Lower lobe of right lung (tissue), 2 donors: ENCODE measurements at regions not wholly inside any gene's neighbourhood (a gene's known extent, or its start where the extent isn't known, plus 50 kb on each side); places are given as distances from the start of the nearest gene placed in this dataset.

Experiments
- ATAC-seq, 2 donors: fragments of 200-7000 bp; cut with Tn5 transposase; one replicate each; pipeline ENCODE4 v1.9.1; 2020 to 2022; ENCODE audit warnings: mild to moderate bottlenecking in 2 of 2, moderate library complexity in 2 of 2
- DNase-seq: peaks from one replicate; pipeline ENCODE4 v3.0.0-alpha.2; 2020
- H3K27ac ChIP-seq: fragments of 200-600 bp; one replicate; pipeline ENCODE4 v1.8.0; 2022
- H3K27me3 ChIP-seq: fragments of 200-600 bp; one replicate; pipeline ENCODE4 v1.8.0; 2022; ENCODE audit warnings: low read depth
- H3K36me3 ChIP-seq: fragments of 200-600 bp; one replicate; pipeline ENCODE4 v1.8.0; 2022; ENCODE audit warnings: mild to moderate bottlenecking
- H3K4me1 ChIP-seq: fragments of 200-600 bp; one replicate; pipeline ENCODE4 v1.8.0; 2022
- H3K4me3 ChIP-seq: fragments of 200-600 bp; one replicate; pipeline ENCODE4 v1.8.0; 2022; ENCODE audit warnings: mild to moderate bottlenecking
- H3K9me3 ChIP-seq: fragments of 200-600 bp; one replicate; pipeline ENCODE4 v1.8.0; 2022
- intact Hi-C: fragments of 100-400 bp; cut with DNase I; formaldehyde crosslinking; loops from one replicate; pipeline ENCODE4 v1.11.0; 2022
- TF ChIP-seq, protein P1 (sequence below): fragments of 200-600 bp; IDR thresholded peaks from one replicate; pipeline ENCODE4 v1.8.0; 2022; ENCODE audit warnings: antibody characterized with exemption, mild to moderate bottlenecking
- donor health status: DM: no; HTN: yes; CAD: no; lungs with severe emphysema.

DNA sequence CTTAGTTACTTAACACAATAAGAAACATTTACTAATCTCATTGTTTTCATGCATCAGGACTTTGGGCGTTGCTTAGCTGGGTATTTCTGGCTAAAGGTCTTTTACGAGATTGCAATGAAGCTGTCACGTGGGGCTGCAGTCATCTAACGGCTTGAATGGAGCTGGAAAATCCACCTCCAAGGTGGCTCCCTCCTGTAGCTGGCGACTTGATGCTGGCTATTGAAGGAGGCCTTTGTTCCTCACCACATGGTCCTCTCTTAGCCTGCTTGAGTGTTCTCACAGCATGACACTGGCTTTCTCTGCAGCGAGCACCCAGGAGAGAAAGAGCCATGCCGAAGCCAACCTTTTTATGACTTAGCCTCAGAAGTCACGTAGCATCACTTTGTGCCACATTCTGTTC is 92.0 kb downstream of the NHLRC3 start:
- no peaks in the 10 kb centered on the region for H3K27me3 ChIP-seq
- no peaks in the 10 kb centered on the region for H3K36me3 ChIP-seq
- no peak overlapping the region for H3K4me3 ChIP-seq
- intact Hi-C loops = no loop called here
- no peaks in the 10 kb centered on the region for H3K4me1 ChIP-seq
- DNase-seq (no peak), ATAC-seq (no peak)
- no peak overlapping the region for H3K27ac ChIP-seq
- no peaks in the 10 kb centered on the region for H3K9me3 ChIP-seq
- TF ChIP-seq, protein P1, sequence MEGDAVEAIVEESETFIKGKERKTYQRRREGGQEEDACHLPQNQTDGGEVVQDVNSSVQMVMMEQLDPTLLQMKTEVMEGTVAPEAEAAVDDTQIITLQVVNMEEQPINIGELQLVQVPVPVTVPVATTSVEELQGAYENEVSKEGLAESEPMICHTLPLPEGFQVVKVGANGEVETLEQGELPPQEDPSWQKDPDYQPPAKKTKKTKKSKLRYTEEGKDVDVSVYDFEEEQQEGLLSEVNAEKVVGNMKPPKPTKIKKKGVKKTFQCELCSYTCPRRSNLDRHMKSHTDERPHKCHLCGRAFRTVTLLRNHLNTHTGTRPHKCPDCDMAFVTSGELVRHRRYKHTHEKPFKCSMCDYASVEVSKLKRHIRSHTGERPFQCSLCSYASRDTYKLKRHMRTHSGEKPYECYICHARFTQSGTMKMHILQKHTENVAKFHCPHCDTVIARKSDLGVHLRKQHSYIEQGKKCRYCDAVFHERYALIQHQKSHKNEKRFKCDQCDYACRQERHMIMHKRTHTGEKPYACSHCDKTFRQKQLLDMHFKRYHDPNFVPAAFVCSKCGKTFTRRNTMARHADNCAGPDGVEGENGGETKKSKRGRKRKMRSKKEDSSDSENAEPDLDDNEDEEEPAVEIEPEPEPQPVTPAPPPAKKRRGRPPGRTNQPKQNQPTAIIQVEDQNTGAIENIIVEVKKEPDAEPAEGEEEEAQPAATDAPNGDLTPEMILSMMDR = no peak

DNA sequence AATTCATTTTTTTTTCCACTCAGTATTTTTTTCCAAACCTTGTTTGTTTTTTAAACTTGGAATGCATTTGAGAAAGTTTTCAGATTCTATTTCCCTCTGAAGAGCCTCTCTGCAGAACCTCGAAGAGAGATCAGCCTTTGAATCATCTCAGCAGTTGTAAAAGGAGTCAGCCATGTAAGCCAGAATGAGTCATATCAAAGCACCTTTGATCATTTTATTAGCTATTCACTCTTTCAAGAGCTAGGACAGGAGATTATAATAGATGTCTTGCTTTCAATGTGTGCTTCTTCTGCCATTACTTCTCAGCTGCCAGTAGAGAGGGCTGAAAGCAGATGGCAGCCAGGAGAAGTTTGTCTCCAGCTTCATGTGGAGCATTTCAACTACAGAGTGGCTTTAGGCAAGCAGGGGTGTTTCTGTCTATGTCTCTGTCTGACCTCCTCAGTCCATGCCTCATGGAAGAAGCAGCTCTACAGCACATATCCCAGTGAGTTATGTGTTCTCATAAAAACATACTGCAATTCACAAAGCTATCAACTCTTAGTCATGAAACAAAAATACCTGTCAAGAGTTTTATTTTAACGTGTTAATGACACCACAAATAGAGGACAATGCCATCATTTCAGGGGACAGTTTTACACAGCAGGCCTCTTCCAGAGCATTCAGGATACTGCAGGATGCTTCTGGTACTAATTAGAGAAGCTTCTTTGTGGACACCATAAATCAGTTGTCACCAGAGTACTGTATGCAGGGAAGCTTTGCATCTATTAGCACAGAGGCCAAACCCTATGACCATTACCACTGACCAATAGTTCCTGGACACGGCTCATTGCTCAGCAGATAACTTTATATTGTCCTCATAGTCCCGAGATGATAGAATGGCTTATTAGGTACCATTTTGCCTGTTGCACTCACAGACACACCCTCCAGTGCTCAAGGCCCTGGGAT is 94.3 kb downstream of the NHLRC3 start:
- DNase-seq (no peak), ATAC-seq (no peak)
- Histone ChIP-seq H3K36me3 (no peaks in the 10 kb centered on the region), H3K27ac (no peak overlapping the region), H3K4me1 (no peaks in the 10 kb centered on the region), H3K9me3 (no peaks in the 10 kb centered on the region), H3K4me3 (no peak overlapping the region), H3K27me3 (no peaks in the 10 kb centered on the region)
- TF ChIP-seq, protein P1 = no peak
- intact Hi-C loops = no loop called here

DNA sequence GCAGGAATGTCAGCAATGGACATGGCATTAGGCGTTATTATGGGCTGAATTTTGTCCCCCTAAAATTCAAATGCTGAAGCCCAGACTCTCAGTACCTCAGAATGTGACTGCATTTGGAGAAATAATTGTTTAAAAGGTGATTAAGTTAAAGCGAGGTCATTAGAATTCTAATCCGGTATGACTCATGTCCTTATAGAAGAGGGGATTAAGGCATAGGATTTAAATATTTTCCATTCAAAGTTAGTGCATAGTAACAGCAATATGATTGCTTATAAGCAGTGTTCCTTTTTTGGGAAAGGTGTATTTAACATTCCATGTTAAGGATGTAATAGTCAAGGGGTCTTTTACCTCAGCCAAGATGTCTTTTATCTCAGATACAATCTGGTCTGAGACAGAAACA is 95.5 kb downstream of the NHLRC3 start:
- H3K4me3 ChIP-seq = no peak overlapping the region
- ATAC-seq = no peak
- DNase-seq = no peak

GRCh38 chr13:39134574-39134973 is 96.3 kb downstream of the NHLRC3 start:
- TF ChIP-seq, protein P1 = no peak
- H3K36me3 ChIP-seq = no peaks in the 10 kb centered on the region
- no peak overlapping the region for H3K27ac ChIP-seq
- no peaks in the 10 kb centered on the region for H3K9me3 ChIP-seq
- intact Hi-C loops = no loop called here
- ATAC-seq (no peak), DNase-seq (no peak)
- H3K4me3 ChIP-seq = no peak overlapping the region
- H3K27me3 ChIP-seq = no peaks in the 10 kb centered on the region
- H3K4me1 ChIP-seq = no peaks in the 10 kb centered on the region

More for the DNA sequence above, 95.5 kb downstream of the NHLRC3 start:
- Histone ChIP-seq H3K4me1 (no peaks in the 10 kb centered on the region), H3K27ac (no peak overlapping the region), H3K9me3 (no peaks in the 10 kb centered on the region), H3K36me3 (no peaks in the 10 kb centered on the region), H3K27me3 (no peaks in the 10 kb centered on the region)
- intact Hi-C loops = no loop called here
- TF ChIP-seq, protein P1 = no peak

DNA sequence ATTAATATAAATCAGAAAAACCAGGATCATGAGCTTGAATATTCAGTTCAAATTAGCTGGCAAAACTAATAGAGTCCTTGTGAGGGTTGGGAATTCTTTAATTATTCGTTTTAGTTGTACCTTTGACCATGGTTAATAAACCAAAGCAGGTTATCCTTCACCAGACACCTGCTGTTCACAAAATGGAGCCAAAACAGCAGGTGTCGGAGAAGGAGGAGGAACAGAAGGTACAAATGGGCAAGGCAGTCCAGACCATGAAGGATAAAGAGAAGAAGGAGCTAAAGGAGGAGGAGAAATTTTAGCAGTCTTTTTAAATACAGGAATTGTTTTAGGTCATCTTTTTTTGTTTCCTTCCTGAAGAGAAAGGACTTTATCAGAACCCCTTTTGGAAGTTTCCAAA is 106.1 kb downstream of the NHLRC3 start:
- ATAC-seq (no peak), DNase-seq (no peak)
- no peaks in the 10 kb centered on the region for H3K27me3 ChIP-seq
- no peaks in the 10 kb centered on the region for H3K9me3 ChIP-seq
- intact Hi-C loops = no loop called here
- no peaks in the 10 kb centered on the region for H3K36me3 ChIP-seq
- H3K4me1 ChIP-seq = no peaks in the 10 kb centered on the region
- no peak overlapping the region for H3K27ac ChIP-seq
- no peak overlapping the region for H3K4me3 ChIP-seq
- TF ChIP-seq, protein P1 = no peak
